CD4-positive, alpha-beta T cell (primary cell): ENCODE measurements at regions not wholly inside any gene's neighbourhood (a gene's known extent, or its start where the extent isn't known, plus 50 kb on each side); places are given as distances from the start of the nearest gene placed in this dataset.

Source experiments
- ATAC-seq: fragments of 200-7000 bp; cut with Tn5 transposase; one replicate; pipeline ENCODE4 v1.10.0; 2022; ENCODE audit warnings: mild to moderate bottlenecking; ENCODE audit not compliant: poor library complexity
- CTCF ChIA-PET: fragments of 350-600 bp; sonication (Branson Sonifier 250); formaldehyde crosslinking; loops from one replicate; lab custom pipeline; 2021; ENCODE audit warnings: antibody characterized with exemption, inconsistent platforms; lab: Charles Lee
- POLR2A ChIA-PET: fragments of 350-600 bp; sonication (Branson Sonifier 250); formaldehyde crosslinking; loops from one replicate; lab custom pipeline; 2021; ENCODE audit warnings: antibody characterized with exemption, inconsistent platforms; lab: Charles Lee
- DNase-seq, 14 experiments: peaks; one replicate each; pipeline ENCODE4 v3.0.0-alpha.2; 2013 to 2020; ENCODE audit warnings: mixed read lengths in 2 of 14
- H3K27ac ChIP-seq, 2 donors: one replicate each; pipeline versions ENCODE4 v1.5.1 to v1.7.0; 2013; ENCODE audit warnings: low read length in 2 of 2, low read depth in 1 of 2, mild to moderate bottlenecking in 1 of 2
- H3K27me3 ChIP-seq, 2 experiments: 1 replicate in 1 of 2; 2 replicates in 1 of 2; pipeline versions ENCODE4 v1.6.1 to v1.7.0; 2013; ENCODE audit warnings: low read length in 2 of 2, control low read depth in 1 of 2, mild to moderate bottlenecking in 1 of 2, moderate library complexity in 1 of 2; ENCODE audit not compliant: insufficient read depth in 2 of 2, control insufficient read depth in 1 of 2
- H3K36me3 ChIP-seq: one replicate; pipeline ENCODE4 v1.6.1; 2013; ENCODE audit warnings: low read length, control low read depth; ENCODE audit not compliant: insufficient read depth
- H3K4me1 ChIP-seq: one replicate; pipeline ENCODE4 v1.6.1; 2013; ENCODE audit warnings: low read length, control low read depth; ENCODE audit not compliant: insufficient read depth
- H3K4me3 ChIP-seq: one replicate; pipeline ENCODE4 v1.5.1; 2013; ENCODE audit warnings: mild to moderate bottlenecking, low read length, moderate library complexity
- H3K9me3 ChIP-seq, 2 experiments: 1 replicate in 1 of 2; 2 replicates in 1 of 2; pipeline versions ENCODE4 v1.6.1 to v1.7.0; 2013; ENCODE audit warnings: low read length in 2 of 2, mild to moderate bottlenecking in 2 of 2, control low read depth in 1 of 2, moderate library complexity in 1 of 2; ENCODE audit not compliant: control insufficient read depth in 1 of 2, insufficient read depth in 1 of 2
- H3K27ac Mint-ChIP-seq: one replicate; pipeline ENCODE4 v1.8.0; 2020; ENCODE audit warnings: mixed read lengths
- H3K27me3 Mint-ChIP-seq: one replicate; pipeline ENCODE4 v1.8.0; 2021; ENCODE audit warnings: mixed read lengths
- H3K36me3 Mint-ChIP-seq: one replicate; pipeline ENCODE4 v1.8.0; 2021; ENCODE audit warnings: low read depth, mixed read lengths
- H3K4me1 Mint-ChIP-seq: one replicate; pipeline ENCODE4 v1.8.0; 2021; ENCODE audit warnings: low read depth, mixed read lengths
- H3K4me3 Mint-ChIP-seq: one replicate; pipeline ENCODE4 v1.8.0; 2020; ENCODE audit warnings: mild to moderate bottlenecking, mixed read lengths
- H3K9me3 Mint-ChIP-seq: one replicate; pipeline ENCODE4 v1.8.0; 2020; ENCODE audit warnings: mixed read lengths
- intact Hi-C, 2 experiments: fragments of 100-400 bp; cut with DNase I in 1 of 2; cut with micrococcal nuclease in 1 of 2; formaldehyde crosslinking; loops; one replicate each; pipeline versions ENCODE4 v1.15.1 to v1.9.0; 2023 to 2025; cut with DNase I, micrococcal nuclease
- TF ChIP-seq, protein P1 (sequence below): fragments of 200-600 bp; IDR thresholded peaks from one replicate; pipeline ENCODE4 v1.8.0; 2022; ENCODE audit warnings: antibody characterized with exemption, mild to moderate bottlenecking

DNA sequence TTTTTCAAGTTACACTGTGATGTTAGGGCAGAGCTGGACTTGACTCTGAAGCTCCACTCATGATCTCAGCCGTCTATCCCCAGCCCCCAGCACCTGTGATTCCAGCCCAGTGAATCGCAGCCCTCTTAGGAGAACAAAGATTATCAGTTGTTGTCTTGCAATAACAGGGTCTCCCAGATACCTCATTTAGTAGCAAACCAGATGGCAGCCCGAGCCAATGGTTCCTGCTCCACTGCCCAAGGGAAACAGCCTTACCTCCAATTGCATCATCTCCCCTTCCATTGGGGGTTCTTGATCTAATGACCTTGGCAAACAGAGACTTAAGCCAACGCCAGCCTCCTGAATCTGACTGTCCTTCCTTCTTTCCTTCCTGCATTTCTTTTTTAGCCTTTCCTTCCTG lies 371.2 kb downstream of the BCL11B start:
- ATAC-seq (no peak), DNase-seq (no peak)
- no peak overlapping the region for H3K27ac ChIP-seq
- H3K4me1 Mint-ChIP-seq: no peaks in the 10 kb centered on the region
- CTCF ChIA-PET: no interaction called here
- H3K4me1 ChIP-seq: no peaks in the 10 kb centered on the region
- H3K27ac Mint-ChIP-seq: no peak overlapping the region
- no peak overlapping the region for H3K4me3 Mint-ChIP-seq
- POLR2A ChIA-PET: no interaction called here
- intact Hi-C loops: loop anchor here in 1 of 2 experiments (5.0 kb wide), 1 partner anchor 52 kb away; no protein-coding TSS in a partner anchor
- H3K27me3 ChIP-seq: no peaks in the 10 kb centered on the region
- H3K4me3 ChIP-seq: no peak overlapping the region
- no peaks in the 10 kb centered on the region for H3K9me3 Mint-ChIP-seq
- H3K36me3 ChIP-seq: no peaks in the 10 kb centered on the region
- H3K36me3 Mint-ChIP-seq: no peaks in the 10 kb centered on the region
- TF ChIP-seq, protein P1, sequence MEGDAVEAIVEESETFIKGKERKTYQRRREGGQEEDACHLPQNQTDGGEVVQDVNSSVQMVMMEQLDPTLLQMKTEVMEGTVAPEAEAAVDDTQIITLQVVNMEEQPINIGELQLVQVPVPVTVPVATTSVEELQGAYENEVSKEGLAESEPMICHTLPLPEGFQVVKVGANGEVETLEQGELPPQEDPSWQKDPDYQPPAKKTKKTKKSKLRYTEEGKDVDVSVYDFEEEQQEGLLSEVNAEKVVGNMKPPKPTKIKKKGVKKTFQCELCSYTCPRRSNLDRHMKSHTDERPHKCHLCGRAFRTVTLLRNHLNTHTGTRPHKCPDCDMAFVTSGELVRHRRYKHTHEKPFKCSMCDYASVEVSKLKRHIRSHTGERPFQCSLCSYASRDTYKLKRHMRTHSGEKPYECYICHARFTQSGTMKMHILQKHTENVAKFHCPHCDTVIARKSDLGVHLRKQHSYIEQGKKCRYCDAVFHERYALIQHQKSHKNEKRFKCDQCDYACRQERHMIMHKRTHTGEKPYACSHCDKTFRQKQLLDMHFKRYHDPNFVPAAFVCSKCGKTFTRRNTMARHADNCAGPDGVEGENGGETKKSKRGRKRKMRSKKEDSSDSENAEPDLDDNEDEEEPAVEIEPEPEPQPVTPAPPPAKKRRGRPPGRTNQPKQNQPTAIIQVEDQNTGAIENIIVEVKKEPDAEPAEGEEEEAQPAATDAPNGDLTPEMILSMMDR: no peak
- peaks cover 0 to 4% of the 10 kb centered on the region in 2 experiments for H3K9me3 ChIP-seq
- no peaks in the 10 kb centered on the region for H3K27me3 Mint-ChIP-seq

DNA sequence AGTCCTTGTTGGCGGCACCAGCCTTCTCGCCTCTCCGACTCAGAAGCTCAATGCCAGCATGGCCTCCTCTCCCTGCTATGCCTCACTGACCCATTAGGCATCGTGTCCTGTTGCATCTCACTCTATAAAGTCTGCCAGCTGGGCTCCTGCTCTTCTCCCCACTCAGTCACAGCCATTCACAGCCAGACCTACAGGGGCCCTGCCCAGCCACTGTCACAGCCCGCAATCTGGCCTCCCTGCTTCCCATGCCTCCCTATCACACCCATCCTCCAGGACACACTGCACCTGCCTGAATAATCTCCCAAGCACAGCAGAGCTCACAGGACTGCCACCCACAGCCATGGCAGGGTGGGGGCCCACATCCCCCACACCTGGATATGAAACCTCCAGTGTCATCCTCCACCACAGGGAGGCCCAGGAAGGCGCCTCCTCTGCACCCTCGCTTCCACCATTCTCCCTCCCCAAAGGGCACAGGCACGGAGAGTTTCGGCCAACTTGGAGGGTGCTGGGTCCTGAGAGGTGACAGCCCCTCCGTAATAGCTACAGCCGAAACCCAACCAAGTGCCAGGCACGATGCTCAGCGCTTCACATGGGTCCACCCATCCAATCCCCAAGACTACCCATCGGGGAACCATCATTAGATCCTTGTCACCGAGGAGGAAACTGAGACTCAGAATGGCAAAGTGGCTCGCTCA lies 370.3 kb downstream of the BCL11B start:
- Histone ChIP-seq H3K4me3 (no peak overlapping the region), H3K36me3 (no peaks in the 10 kb centered on the region), H3K4me1 (no peaks in the 10 kb centered on the region), H3K27ac (no peak overlapping the region), H3K9me3 (peaks cover 0 to 4% of the 10 kb centered on the region in 2 experiments), H3K27me3 (no peaks in the 10 kb centered on the region)
- ATAC-seq: no peak
- CTCF ChIA-PET: no interaction called here
- Mint-ChIP-seq H3K27me3 (no peaks in the 10 kb centered on the region), H3K36me3 (no peaks in the 10 kb centered on the region), H3K4me1 (no peaks in the 10 kb centered on the region), H3K27ac (no peak overlapping the region), H3K4me3 (no peak overlapping the region), H3K9me3 (no peaks in the 10 kb centered on the region)
- TF ChIP-seq, protein P1: no peak
- intact Hi-C loops: loop anchor here in 1 of 2 experiments (5.0 kb wide), 1 partner anchor 51 kb away; no protein-coding TSS in a partner anchor
- POLR2A ChIA-PET: no interaction called here
- no peak for DNase-seq

DNA sequence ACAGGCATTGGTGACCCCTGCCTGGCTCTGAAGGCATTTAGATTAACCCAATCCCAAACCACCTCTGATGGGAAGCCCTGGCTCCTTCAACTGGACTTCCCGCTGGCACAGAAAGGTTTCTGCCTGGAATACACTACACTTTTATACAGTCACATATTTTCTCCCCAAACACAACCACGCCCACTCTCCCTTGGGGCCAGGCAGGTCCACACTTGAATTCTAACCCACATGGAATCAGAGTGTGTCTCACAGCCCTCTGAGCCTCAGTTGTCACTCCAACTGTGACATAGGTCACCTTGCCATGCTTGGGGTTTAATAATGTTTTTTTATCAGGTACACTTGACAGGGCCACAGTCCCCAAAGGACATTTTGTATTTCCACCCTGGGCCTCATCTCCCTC lies 368.6 kb downstream of the BCL11B start:
- no peak for DNase-seq
- H3K4me1 Mint-ChIP-seq: no peaks in the 10 kb centered on the region
- intact Hi-C loops: loop anchor here in 1 of 2 experiments (5.0 kb wide), 1 partner anchor 49 kb away; no protein-coding TSS in a partner anchor
- no peaks in the 10 kb centered on the region for H3K27me3 Mint-ChIP-seq
- H3K27me3 ChIP-seq: no peaks in the 10 kb centered on the region
- H3K36me3 ChIP-seq: no peaks in the 10 kb centered on the region
- H3K4me3 ChIP-seq: no peak overlapping the region
- CTCF ChIA-PET: no interaction called here
- H3K4me1 ChIP-seq: no peaks in the 10 kb centered on the region
- ATAC-seq: no peak
- H3K4me3 Mint-ChIP-seq: no peak overlapping the region
- no peaks in the 10 kb centered on the region for H3K36me3 Mint-ChIP-seq
- no peak overlapping the region for H3K27ac Mint-ChIP-seq
- no peak overlapping the region for H3K27ac ChIP-seq
- TF ChIP-seq, protein P1: no peak
- no peaks in the 10 kb centered on the region for H3K9me3 ChIP-seq
- no peaks in the 10 kb centered on the region for H3K9me3 Mint-ChIP-seq
- POLR2A ChIA-PET: no interaction called here
